ENCODE measurements at regions not wholly inside any gene's neighbourhood (a gene's known extent, or its start where the extent isn't known, plus 50 kb on each side); places are given as distances from the start of the nearest gene placed in this dataset.

DNA sequence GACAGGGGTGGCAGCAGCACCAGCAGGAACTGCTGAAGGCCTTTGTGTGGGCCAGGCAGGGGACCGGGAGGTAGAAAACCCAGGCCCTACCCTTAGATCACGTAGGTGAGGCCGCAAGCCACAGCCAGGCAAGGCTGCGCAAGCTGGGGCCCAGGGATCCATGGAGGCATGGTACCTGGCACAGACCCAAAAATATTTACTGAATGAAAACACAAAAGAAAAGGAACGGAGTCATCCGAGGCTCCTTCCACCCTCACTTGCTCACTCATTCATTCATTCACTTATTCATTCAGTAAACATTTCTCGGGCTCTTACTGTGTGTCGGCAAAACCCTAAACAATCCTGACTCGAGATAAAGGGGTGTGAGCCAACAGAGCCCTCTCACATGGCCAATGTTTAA lies 102.3 kb downstream of the BCOR start:
- H3K4me1 ChIP-seq (ENCODE audit: control insufficient read depth, insufficient read depth, low read length, poor library complexity, severe bottlenecking), result no peaks in the 10 kb centered on the region
- H3K4me3 ChIP-seq (ENCODE audit: insufficient read depth, low read depth, low read length, poor library complexity, severe bottlenecking), result no peak overlapping the region
- no peak overlapping the region for H3K27ac ChIP-seq (ENCODE audit: insufficient read depth, low read length, poor library complexity, severe bottlenecking)
- H3K36me3 ChIP-seq (ENCODE audit: control insufficient read depth, insufficient read depth, low read length), result no peaks in the 10 kb centered on the region
- peaks cover 4% of the 10 kb centered on the region for H3K27me3 ChIP-seq (replicated peaks; ENCODE audit: control insufficient read depth, insufficient read depth, low read length, poor library complexity, severe bottlenecking)
- no peak for DNase-seq
- H3K9me3 ChIP-seq (ENCODE audit: control insufficient read depth, low read length), result no peaks in the 10 kb centered on the region

DNA sequence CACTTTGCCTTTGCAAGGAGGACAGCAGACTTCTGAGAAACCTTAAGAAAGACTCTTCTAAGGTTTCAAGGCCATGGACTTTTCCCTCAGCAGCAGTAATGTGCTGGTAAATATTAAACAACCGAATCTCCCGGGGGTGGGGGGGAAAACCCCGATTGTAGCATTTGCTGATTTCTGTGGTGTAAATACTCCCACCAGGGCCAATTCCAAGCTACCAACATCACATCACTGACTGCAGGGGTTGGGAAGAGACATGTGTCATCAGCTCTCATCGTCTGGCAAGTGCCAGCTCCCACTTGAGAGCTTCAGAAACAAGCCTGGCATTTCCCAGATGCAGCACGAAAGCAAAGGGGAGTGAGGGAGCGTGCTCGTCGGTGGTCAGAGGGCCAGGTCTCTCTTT lies 101.2 kb downstream of the BCOR start:
- Histone ChIP-seq H3K4me1 (ENCODE audit: control insufficient read depth, insufficient read depth, low read length, poor library complexity, severe bottlenecking) (no peaks in the 10 kb centered on the region), H3K27ac (ENCODE audit: insufficient read depth, low read length, poor library complexity, severe bottlenecking) (no peak overlapping the region), H3K36me3 (ENCODE audit: control insufficient read depth, insufficient read depth, low read length) (no peaks in the 10 kb centered on the region), H3K4me3 (ENCODE audit: insufficient read depth, low read depth, low read length, poor library complexity, severe bottlenecking) (no peak overlapping the region), H3K27me3 (replicated peaks; ENCODE audit: control insufficient read depth, insufficient read depth, low read length, poor library complexity, severe bottlenecking) (peaks cover 4% of the 10 kb centered on the region), H3K9me3 (ENCODE audit: control insufficient read depth, low read length) (no peaks in the 10 kb centered on the region)
- no peak for DNase-seq

DNA sequence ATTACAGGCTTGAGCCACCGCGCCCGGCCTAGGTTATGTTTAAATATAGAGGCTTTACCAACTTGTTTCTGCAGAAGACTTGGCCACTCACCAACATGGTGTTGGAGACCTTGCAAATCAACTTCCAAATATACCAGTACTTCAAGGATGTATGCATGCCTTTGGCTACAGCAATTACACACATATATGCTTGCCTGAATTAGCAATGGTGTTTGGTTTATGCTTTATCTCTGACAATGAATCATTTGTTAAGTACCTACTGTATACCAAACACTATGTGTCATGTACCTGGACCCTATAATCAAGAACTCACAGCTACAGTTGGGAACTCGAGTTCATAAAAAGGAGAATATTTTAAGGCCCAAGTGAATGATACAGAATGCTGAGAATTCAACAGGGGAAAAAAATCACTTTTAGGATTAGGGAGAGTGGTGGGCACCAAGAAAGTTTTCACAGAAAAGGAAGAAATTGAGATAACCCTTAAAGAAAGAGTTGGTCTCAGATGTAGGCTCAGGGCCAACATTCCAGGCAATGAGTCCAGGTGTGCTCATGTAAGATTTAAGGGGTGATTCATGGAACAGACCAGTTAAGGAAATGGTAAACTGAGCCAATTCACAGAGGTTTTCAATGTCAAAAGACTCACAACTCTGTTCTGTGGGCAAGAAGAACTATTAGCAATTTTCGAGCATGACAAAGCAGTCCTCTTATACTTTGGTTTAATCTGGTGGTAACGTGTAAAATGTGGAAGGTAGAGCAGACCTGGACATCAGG lies 98.9 kb downstream of the BCOR start:
- Histone ChIP-seq H3K4me1 (ENCODE audit: control insufficient read depth, insufficient read depth, low read length, poor library complexity, severe bottlenecking) (no peaks in the 10 kb centered on the region), H3K9me3 (ENCODE audit: control insufficient read depth, low read length) (no peaks in the 10 kb centered on the region), H3K27me3 (replicated peaks; ENCODE audit: control insufficient read depth, insufficient read depth, low read length, poor library complexity, severe bottlenecking) (peaks cover 4% of the 10 kb centered on the region), H3K4me3 (ENCODE audit: insufficient read depth, low read depth, low read length, poor library complexity, severe bottlenecking) (no peak overlapping the region), H3K36me3 (ENCODE audit: control insufficient read depth, insufficient read depth, low read length) (no peaks in the 10 kb centered on the region), H3K27ac (ENCODE audit: insufficient read depth, low read length, poor library complexity, severe bottlenecking) (no peak overlapping the region)
- no peak for DNase-seq
